GM18507 (cell line): ENCODE measurements at regions not wholly inside any gene's neighbourhood (a gene's known extent, or its start where the extent isn't known, plus 50 kb on each side); places are given as distances from the start of the nearest gene placed in this dataset.
"Not testable (repeated sequence)": the region's sequence is repeated elsewhere in the genome, so short reads cannot be mapped to it uniquely, and the experiment has no call there.

Experiments
- DNase-seq: peaks from one replicate; pipeline ENCODE4 v3.0.0; 2011; ENCODE audit warnings: low read depth; ENCODE audit not compliant: insufficient read length; ENCODE audit errors: extremely low spot score
- FAIRE-seq: peaks from 2 replicates; lab custom pipeline; 2011; peaks lifted over from hg19 to GRCh38; lab: Jason Lieb, UNC

- no peak for DNase-seq
- FAIRE-seq: no peak
Observed at GRCh38 chr10:2053805-2054204, 316.5 kb upstream of the ADARB2 start.

DNA sequence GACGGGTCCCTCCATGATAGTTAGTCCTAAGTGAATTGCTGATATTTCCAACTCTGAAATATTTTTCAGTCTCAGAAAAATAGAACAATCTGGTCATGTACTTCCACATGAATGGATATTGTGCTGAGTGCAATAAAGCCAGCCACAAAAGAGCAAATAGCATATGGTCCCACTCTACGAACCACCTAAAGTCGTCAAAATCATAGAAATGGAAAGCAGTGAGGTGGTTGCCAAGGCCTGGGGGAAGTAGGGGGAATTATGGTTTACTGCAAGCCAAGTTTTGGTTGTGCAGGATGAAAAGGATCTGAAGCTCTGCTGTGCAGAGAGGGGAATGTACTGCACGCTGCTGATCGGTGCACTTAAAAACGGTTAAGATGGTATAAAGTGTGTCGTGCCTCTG is 313.8 kb upstream of the ADARB2 start:
- no peak for DNase-seq
- FAIRE-seq: no peak

DNA sequence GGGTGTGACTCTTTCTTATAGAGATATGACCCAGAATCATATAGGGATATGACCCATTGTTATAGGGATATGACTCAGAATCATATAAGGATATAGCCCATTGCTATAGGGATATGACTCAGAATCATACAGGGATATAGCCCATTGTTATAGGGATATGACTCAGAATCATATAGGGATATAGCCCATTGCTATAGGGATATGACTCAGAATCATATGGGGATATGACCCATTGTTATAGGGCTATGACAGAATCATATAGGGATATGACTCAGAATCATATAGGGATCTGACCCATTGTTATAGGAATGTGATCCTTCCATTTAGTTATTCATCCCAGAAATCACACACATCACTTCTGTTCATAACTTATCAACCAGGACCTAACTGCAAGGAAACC is 312.2 kb upstream of the ADARB2 start:
- FAIRE-seq: no peak
- DNase-seq: no peak

DNA sequence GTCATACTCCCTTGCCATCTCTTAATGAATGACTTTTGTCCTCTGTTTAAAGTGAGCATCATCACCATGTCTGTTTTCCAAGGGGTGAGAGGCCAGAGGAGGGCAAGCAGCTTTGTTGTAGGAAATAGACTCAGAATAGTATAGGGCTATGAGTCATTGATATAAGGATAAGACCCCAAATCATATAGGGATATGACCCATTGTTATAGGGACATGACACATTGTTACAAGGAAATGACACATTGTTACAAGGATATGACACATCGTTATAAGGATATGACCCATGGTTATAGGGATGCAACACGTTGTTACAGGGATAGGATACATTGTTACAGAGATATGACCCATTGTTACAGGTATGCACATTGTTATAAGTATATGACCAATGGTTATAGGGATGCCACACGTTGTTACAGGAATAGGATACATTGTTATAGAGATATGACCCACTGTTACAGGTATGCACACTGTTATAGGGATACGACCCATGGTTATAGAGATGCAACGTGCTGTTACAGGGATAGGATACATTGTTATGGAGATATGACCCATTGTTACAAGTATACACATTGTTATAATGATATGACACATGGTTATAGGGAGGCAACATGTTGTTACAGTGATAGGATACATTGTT is 311.1 kb upstream of the ADARB2 start:
- DNase-seq (no peak), FAIRE-seq (no peak)

GRCh38 chr10:2047679-2048078 is 310.4 kb upstream of the ADARB2 start:
- DNase-seq: no peak
- FAIRE-seq: no peak

DNA sequence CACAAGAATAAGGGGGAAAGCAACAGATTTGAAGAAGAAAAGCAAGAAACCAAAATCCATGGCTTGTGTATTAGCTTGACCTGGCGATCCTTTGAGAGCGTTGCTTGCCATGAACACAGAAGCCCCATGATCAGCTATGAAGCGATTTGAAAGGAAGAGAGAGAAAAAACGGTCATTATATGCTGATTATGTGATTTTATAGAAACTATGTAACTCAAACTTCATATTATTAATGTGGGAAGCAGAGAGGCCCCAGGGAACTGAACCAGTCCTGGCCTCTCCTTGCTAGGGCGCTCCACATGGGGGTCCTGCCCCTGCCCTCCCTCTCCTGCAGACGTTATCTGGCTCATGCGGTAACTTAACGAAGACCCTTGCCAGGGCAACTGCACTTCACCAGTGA is 306.1 kb upstream of the ADARB2 start:
- no peak for FAIRE-seq

GRCh38 chr10:2038036-2038435 is 300.7 kb upstream of the ADARB2 start:
- DNase-seq (no peak), FAIRE-seq (no peak)

More for the DNA sequence above, 306.1 kb upstream of the ADARB2 start:
- no peak for DNase-seq

DNA sequence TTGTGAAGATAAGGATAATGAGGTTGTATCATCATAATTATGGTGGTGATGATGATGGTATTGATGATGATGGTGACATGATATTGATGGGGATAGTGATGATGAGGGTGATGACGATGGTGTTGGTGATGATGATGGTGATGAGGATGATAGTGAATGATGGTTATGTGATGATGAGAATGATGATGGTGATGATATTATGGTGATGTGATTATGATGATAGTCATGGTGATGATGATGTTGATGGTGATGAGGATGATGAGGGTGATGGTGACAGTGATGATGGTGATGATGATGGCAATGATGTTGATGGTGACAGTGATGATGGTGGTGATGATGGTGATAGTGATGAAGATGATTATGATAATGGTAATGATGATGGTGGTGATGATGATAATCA is 299.9 kb upstream of the ADARB2 start:
- DNase-seq: no peak
- FAIRE-seq: no peak

- FAIRE-seq: no peak
- DNase-seq: no peak
Observed at GRCh38 chr10:2036209-2036608, 298.9 kb upstream of the ADARB2 start.

GRCh38 chr10:2030046-2030445 is 292.7 kb upstream of the ADARB2 start:
- FAIRE-seq (no peak), DNase-seq (no peak)

DNA sequence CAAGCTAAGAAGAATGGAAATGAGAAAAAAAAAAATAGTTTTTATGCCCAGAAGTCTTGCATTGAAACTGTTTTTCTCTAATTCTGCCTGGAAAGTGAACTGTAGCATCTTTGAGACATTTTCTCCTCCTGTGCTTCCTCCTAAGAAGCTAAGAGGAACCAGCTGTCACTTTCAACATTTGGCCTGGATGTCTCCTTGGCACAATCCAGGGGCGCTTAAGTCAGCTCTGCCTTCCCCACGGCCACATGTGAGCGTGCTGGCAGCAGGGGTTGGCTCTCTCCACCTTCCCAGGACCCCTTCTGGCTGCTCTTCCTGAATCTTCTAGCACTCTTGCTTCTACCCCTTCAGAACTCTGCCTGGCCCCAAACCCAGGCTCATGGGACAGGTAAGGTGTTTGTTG is 289.6 kb upstream of the ADARB2 start:
- FAIRE-seq (no peak), DNase-seq (no peak)

DNA sequence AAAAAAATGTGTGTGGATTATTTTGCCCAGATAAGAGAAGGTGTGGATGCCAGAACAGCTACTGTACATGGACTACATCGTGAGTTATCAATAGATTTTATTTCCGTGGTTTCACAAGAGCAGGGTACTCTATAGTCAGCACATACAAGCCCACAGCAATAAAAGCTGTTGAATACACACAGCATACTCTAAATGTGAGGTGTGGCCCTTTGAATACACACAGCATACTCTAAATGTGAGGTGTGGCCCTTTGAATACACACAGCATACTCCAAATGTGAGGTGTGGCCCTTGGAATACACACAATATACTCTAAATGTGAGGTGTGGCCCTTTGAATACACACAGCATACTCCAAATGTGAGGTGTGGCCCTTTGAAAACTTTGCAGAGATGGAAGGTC is 287.4 kb upstream of the ADARB2 start:
- not testable (repeated sequence) for FAIRE-seq, DNase-seq

DNA sequence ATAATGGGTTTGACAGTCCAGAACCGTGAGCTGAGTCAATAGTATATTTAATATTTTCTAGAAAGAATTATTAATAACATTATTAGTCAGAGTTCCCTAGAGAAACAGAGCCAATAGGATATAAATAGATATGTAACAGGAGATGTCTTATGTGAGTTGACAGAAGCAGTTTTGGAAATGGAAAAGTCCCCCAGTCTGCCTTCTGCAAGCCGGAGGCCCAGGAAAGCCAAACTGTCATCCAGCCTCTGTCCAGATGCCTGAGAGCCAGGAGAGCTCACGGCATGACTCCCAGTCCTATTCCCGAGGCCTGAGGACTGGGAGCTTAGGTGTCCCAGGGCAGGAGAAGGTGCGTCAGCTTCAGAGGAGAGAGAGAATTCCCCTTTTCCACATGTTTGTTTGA is 286.4 kb upstream of the ADARB2 start:
- DNase-seq (no peak), FAIRE-seq (no peak)

DNA sequence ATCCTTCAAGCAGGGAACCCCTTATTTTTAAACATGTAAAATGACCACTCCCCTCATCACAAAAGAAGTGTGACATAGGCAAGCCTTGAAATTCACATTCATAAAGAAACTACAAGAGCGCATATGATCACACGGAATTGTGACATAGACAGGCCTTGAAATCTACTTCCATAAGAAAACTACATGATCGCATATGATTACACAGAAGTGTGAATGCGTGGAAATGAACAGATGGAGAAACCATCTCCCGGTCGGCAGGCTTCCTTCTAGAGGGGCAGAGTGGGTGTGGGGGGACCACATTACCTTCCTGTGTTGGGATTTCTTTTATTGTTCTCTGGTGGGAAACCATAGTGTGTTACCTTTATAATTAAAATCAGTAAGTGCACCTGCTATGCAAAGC is 285.1 kb upstream of the ADARB2 start:
- no peak for FAIRE-seq
- DNase-seq: no peak

- FAIRE-seq (no peak), DNase-seq (no peak)
Observed at GRCh38 chr10:2020836-2021235, 283.5 kb upstream of the ADARB2 start.

GRCh38 chr10:2019803-2020202 is 282.5 kb upstream of the ADARB2 start:
- no peak for DNase-seq
- FAIRE-seq: no peak

- DNase-seq (no peak), FAIRE-seq (no peak)
Observed at GRCh38 chr10:2019281-2019680, 282.0 kb upstream of the ADARB2 start.

GRCh38 chr10:2014541-2014940 is 277.2 kb upstream of the ADARB2 start:
- no peak for DNase-seq
- FAIRE-seq: no peak

GRCh38 chr10:2012209-2012608 is 274.9 kb upstream of the ADARB2 start:
- DNase-seq (no peak), FAIRE-seq (no peak)

GRCh38 chr10:2011106-2011716 is 273.9 kb upstream of the ADARB2 start:
- FAIRE-seq: no peak

GRCh38 chr10:2005546-2005945 is 268.2 kb upstream of the ADARB2 start:
- DNase-seq: no peak
- FAIRE-seq: no peak

More at GRCh38 chr10:2011106-2011716, 273.9 kb upstream of the ADARB2 start:
- DNase-seq: no peak

GRCh38 chr10:1992930-1993329 is 255.6 kb upstream of the ADARB2 start:
- DNase-seq (no peak), FAIRE-seq (no peak)
